NCI-H526 treated with DMSO at 0.1 percent for 48 hours (cell line): ENCODE measurements at regions not wholly inside any gene's neighbourhood (a gene's known extent, or its start where the extent isn't known, plus 50 kb on each side); places are given as distances from the start of the nearest gene placed in this dataset.

Experiments used
- DNase-seq: peaks from one replicate; lab custom pipeline; 2025; lab: John Stamatoyannopoulos, UW

- no peak for DNase-seq
Measured at GRCh38 chr2:198214114-198214596, 409.8 kb downstream of the PLCL1 start.

DNA sequence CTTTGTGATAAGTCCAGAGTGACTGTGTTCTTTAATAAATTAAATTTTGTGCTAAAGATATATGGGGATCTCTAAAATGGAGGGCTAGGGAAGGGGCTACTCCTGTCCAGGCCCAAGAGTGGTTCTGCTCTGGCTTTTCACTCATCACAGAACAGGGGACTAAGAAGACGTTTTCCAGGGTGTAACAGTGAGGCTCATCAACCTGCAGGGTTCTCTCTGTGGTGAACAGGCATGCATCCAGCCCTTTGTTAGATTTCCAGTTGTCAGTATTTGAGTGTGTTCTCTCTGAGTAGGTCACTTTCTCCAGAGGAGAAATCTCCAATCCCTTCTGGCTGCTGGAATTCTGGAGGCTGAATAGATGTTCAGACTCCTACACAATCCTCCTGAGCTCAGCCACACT is 408.9 kb downstream of the PLCL1 start:
- DNase-seq = no peak

- DNase-seq = no peak
Measured at GRCh38 chr2:198211706-198212105, 407.3 kb downstream of the PLCL1 start.

- no peak for DNase-seq
Measured at GRCh38 chr2:198203336-198204069, 399.1 kb downstream of the PLCL1 start.
